Colonic mucosa (tissue), 4 donors: ENCODE measurements at regions not wholly inside any gene's neighbourhood (a gene's known extent, or its start where the extent isn't known, plus 50 kb on each side); places are given as distances from the start of the nearest gene placed in this dataset.

ENCODE experiments used
- DNase-seq: peaks from one replicate; pipeline ENCODE4 v3.0.0-alpha.2; 2020
- H3K27ac ChIP-seq: fragments of 200-600 bp; one replicate; pipeline ENCODE4 v1.8.0; 2021
- H3K27me3 ChIP-seq: fragments of 200-600 bp; one replicate; pipeline ENCODE4 v1.8.0; 2021
- H3K36me3 ChIP-seq: fragments of 200-600 bp; one replicate; pipeline ENCODE4 v1.8.0; 2021
- H3K4me1 ChIP-seq: fragments of 200-600 bp; one replicate; pipeline ENCODE4 v1.8.0; 2021; ENCODE audit warnings: mild to moderate bottlenecking
- H3K4me3 ChIP-seq: fragments of 200-600 bp; one replicate; pipeline ENCODE4 v1.8.0; 2021
- H3K9ac ChIP-seq, 2 donors: one replicate each; pipeline ENCODE4 v1.7.0; 2013; ENCODE audit warnings: control low read depth in 2 of 2, low read depth in 2 of 2, low read length in 2 of 2
- H3K9me3 ChIP-seq: fragments of 200-600 bp; one replicate; pipeline ENCODE4 v1.8.0; 2021
- intact Hi-C: fragments of 100-400 bp; cut with DNase I; formaldehyde crosslinking; loops from one replicate; pipeline ENCODE4 v1.14.1; 2022
- TF ChIP-seq, protein P1 (sequence below): fragments of 200-600 bp; IDR thresholded peaks from one replicate; pipeline ENCODE4 v1.8.0; 2022; ENCODE audit warnings: antibody characterized with exemption, mild to moderate bottlenecking
- donor health status: healthy.
- donor health status: DM: no; HTN: no; CAD: no.
- donor health status: DM: no; HTN: no; CAD: no.

DNA sequence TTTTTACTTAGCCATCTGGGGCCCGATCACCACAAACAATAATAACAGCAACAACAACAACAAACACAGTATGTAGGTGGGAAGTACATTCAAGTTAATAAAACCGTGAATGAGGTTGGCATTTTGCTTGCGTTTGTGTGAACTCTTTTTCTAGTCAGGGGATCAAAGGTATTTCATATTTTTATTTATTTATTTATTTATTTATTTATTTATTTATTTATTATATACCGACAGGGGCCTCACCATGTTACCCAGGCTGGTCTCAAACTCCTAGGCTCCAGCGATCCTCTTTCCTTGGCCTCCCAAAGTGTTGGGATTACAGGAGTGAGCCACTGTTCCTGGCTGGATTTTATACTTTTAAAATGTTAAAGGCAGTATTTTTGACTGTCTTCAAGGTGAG lies 325.4 kb downstream of the RAPGEF2 start:
- Histone ChIP-seq H3K27ac (no peak overlapping the region), H3K9ac (no peak overlapping the region), H3K27me3 (no peaks in the 10 kb centered on the region), H3K9me3 (no peaks in the 10 kb centered on the region), H3K4me1 (no peaks in the 10 kb centered on the region), H3K4me3 (no peak overlapping the region), H3K36me3 (no peaks in the 10 kb centered on the region)
- no peak for DNase-seq
- TF ChIP-seq, protein P1, sequence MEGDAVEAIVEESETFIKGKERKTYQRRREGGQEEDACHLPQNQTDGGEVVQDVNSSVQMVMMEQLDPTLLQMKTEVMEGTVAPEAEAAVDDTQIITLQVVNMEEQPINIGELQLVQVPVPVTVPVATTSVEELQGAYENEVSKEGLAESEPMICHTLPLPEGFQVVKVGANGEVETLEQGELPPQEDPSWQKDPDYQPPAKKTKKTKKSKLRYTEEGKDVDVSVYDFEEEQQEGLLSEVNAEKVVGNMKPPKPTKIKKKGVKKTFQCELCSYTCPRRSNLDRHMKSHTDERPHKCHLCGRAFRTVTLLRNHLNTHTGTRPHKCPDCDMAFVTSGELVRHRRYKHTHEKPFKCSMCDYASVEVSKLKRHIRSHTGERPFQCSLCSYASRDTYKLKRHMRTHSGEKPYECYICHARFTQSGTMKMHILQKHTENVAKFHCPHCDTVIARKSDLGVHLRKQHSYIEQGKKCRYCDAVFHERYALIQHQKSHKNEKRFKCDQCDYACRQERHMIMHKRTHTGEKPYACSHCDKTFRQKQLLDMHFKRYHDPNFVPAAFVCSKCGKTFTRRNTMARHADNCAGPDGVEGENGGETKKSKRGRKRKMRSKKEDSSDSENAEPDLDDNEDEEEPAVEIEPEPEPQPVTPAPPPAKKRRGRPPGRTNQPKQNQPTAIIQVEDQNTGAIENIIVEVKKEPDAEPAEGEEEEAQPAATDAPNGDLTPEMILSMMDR: no peak
- intact Hi-C loops: no loop called here

DNA sequence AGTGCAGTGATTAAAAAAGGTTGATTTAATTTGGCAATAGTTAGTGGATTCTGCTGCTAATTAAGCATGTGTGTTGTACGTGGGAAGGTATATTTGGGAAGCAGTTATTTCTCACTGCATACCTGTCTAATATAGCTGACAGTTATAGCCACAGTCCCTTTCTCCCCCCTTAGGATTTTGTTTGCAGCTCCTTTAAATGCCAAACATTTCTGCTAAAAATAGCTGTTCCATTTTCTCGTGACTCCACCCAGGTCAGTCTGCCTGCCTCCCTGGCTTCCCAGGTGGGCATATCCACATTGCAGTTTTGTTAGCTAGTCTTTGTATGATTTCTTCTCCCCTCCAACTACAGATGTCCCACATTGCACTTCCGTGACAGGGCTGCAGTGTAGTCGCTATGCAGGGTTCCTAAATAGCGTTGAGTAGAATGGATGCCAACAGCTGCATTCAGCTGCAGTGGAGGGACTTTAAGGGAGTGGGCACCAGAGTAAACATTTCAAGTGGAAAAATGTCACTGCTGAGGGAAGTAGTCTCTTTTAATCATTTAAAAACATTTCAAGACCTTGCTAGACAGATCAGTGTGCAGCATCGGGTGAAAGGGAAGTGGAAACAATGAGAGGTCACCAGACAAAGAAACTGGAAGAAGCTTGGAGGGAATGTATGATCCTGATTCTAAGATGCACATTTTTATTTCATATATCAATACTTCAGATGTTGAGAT lies 326.3 kb downstream of the RAPGEF2 start:
- H3K36me3 ChIP-seq: no peaks in the 10 kb centered on the region
- no peaks in the 10 kb centered on the region for H3K4me1 ChIP-seq
- no peak overlapping the region for H3K4me3 ChIP-seq
- no peaks in the 10 kb centered on the region for H3K27me3 ChIP-seq
- DNase-seq: no peak
- no peak overlapping the region for H3K9ac ChIP-seq
- H3K9me3 ChIP-seq: no peaks in the 10 kb centered on the region
- TF ChIP-seq, protein P1: no peak
- no peak overlapping the region for H3K27ac ChIP-seq
- intact Hi-C loops: no loop called here

DNA sequence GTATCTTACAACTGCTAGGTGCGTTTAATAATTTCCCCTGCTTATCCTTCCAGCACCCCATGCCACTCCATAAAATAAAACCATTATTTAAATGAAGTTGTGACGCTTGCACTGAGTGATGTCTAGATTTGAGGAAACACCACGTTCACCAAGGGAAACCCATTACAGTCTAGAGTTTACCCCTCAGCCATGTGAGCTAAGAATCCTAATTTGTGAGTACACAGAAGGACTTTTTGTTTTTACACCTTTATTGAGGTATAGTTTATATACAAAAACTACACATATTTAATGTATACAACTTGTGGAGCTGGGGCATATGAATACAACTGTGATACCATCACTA lies 326.8 kb downstream of the RAPGEF2 start:
- DNase-seq: no peak
- Histone ChIP-seq H3K9me3 (no peaks in the 10 kb centered on the region), H3K4me3 (no peak overlapping the region), H3K4me1 (no peaks in the 10 kb centered on the region), H3K27ac (no peak overlapping the region), H3K27me3 (no peaks in the 10 kb centered on the region), H3K36me3 (no peaks in the 10 kb centered on the region), H3K9ac (no peak overlapping the region)
- intact Hi-C loops: no loop called here
- TF ChIP-seq, protein P1: no peak

DNA sequence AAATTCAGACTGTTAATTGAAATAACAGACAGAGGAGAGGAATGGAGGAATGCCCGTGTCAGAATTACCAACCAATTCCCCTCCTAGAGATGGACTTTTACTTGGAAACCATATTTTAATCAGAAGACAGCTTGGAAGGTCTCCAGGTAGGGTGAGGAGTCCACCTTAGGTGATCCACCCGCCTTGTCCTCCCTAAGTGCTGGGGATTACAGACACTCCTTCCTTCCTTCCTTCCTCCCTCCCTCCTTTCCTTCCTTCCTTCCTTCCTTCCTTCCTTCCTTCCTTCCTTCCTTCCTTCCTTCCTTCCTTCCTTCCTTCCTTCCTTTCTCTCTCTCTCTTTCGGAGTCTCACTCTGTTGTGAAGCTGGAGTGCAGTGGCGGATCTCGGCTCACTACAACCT lies 328.0 kb downstream of the RAPGEF2 start:
- intact Hi-C loops: no loop called here
- no peak for DNase-seq
- no peak overlapping the region for H3K27ac ChIP-seq

DNA sequence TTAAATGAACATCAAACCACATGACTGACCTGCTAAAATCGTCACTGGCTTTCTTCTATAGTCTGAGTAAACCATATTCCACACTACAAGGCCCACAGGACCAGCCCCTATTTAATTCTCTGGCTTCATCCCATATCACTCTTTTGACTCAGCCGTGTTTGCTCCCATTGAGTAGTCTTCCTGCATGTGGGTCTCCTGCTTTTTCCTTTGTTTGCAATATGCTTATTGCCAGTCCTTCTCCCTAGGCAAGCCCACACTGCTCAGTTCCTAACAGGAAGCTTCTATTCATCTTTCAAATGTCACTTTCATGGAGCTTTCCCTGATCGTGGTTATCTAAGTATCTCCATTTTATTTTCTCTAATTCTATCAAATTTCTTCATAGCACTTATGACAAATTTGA lies 329.6 kb downstream of the RAPGEF2 start:
- Histone ChIP-seq H3K36me3 (no peaks in the 10 kb centered on the region), H3K9ac (no peak overlapping the region), H3K27me3 (no peaks in the 10 kb centered on the region), H3K4me1 (no peaks in the 10 kb centered on the region), H3K9me3 (no peaks in the 10 kb centered on the region), H3K4me3 (no peak overlapping the region), H3K27ac (no peak overlapping the region)
- intact Hi-C loops: no loop called here
- DNase-seq: no peak
- TF ChIP-seq, protein P1: no peak

More for the DNA sequence above, 328.0 kb downstream of the RAPGEF2 start:
- no peak overlapping the region for H3K9ac ChIP-seq
- TF ChIP-seq, protein P1: no peak
- no peak overlapping the region for H3K4me3 ChIP-seq
- H3K27me3 ChIP-seq: no peaks in the 10 kb centered on the region
- H3K9me3 ChIP-seq: no peaks in the 10 kb centered on the region
- no peaks in the 10 kb centered on the region for H3K36me3 ChIP-seq
- no peaks in the 10 kb centered on the region for H3K4me1 ChIP-seq
